ENCODE measurements at regions not wholly inside any gene's neighbourhood (a gene's known extent, or its start where the extent isn't known, plus 50 kb on each side); places are given as distances from the start of the nearest gene placed in this dataset.

- no peaks in the 10 kb centered on the region for H3K36me3 ChIP-seq (ENCODE audit: control insufficient read depth, insufficient read depth, low read length)
- Mint-ChIP-seq H3K4me1 (ENCODE audit: low read depth, unreplicated experiment) (no peaks in the 10 kb centered on the region), H3K27me3 (ENCODE audit: insufficient read depth, unreplicated experiment) (no peaks in the 10 kb centered on the region), H3K4me3 (ENCODE audit: unreplicated experiment) (no peak overlapping the region), H3K27ac (ENCODE audit: unreplicated experiment) (no peak overlapping the region), H3K36me3 (ENCODE audit: insufficient read depth, unreplicated experiment) (no peaks in the 10 kb centered on the region), H3K9me3 (ENCODE audit: unreplicated experiment) (no peaks in the 10 kb centered on the region)
- TF ChIP-seq, protein P1, sequence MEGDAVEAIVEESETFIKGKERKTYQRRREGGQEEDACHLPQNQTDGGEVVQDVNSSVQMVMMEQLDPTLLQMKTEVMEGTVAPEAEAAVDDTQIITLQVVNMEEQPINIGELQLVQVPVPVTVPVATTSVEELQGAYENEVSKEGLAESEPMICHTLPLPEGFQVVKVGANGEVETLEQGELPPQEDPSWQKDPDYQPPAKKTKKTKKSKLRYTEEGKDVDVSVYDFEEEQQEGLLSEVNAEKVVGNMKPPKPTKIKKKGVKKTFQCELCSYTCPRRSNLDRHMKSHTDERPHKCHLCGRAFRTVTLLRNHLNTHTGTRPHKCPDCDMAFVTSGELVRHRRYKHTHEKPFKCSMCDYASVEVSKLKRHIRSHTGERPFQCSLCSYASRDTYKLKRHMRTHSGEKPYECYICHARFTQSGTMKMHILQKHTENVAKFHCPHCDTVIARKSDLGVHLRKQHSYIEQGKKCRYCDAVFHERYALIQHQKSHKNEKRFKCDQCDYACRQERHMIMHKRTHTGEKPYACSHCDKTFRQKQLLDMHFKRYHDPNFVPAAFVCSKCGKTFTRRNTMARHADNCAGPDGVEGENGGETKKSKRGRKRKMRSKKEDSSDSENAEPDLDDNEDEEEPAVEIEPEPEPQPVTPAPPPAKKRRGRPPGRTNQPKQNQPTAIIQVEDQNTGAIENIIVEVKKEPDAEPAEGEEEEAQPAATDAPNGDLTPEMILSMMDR (IDR thresholded peaks at IDR 0.05; ENCODE audit: insufficient read depth in 1 of 2, low read depth in 1 of 2, low read length in 1 of 2, severe bottlenecking in 1 of 2, unreplicated experiment in 1 of 2), result no peak
- no peaks in the 10 kb centered on the region for H3K9me3 ChIP-seq
- ChIA-PET POLR2A (no interaction called here), CTCF (no interaction called here)
- DNase-seq, result no peak
- H3K4me3 ChIP-seq (ENCODE audit: low read depth, low read length), result no peak overlapping the region
- intact Hi-C loops (cut with micrococcal nuclease; ENCODE audit: unreplicated experiment), result no loop called here
- BruUV-seq (replicated peaks), result no TSS peak
- no peaks in the 10 kb centered on the region for H3K27me3 ChIP-seq (replicated peaks; ENCODE audit: control insufficient read depth, insufficient read depth, low read length)
- H3K4me1 ChIP-seq, result no peaks in the 10 kb centered on the region
Observed at GRCh38 chr9:24073666-24074065, 247.6 kb upstream of the ELAVL2 start.

DNA sequence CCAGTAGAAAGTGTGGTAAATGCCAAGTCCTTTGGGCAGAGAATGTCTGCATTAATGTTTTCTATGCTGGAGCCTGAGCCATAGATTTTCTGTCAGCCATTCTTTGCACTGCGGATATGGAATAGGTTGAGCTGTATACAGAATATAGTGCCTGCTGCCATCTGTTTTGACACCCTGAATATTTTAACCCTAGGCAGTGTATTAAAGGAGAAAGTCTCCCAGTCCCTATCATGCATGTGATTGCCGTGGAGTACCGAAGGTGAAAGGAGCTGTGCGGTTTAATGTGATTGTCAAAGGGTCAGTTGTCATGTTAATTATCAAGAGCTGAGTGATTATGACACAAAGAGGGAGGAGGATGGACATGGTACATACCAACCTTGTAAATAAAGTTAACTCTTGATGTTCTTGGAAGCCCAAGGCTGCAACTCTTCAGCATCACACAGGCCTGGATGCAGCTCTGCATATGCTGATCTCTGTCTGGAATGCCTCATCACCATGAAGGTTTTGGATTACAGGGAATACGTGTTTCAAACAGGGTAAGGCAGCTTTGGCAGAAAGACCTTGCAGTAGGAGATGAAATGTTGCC is 247.1 kb upstream of the ELAVL2 start:
- no peaks in the 10 kb centered on the region for H3K9me3 Mint-ChIP-seq (ENCODE audit: unreplicated experiment)
- BruUV-seq (replicated peaks), result no TSS peak
- no peak overlapping the region for H3K4me3 Mint-ChIP-seq (ENCODE audit: unreplicated experiment)
- TF ChIP-seq, protein P1 (IDR thresholded peaks at IDR 0.05; ENCODE audit: insufficient read depth in 1 of 2, low read depth in 1 of 2, low read length in 1 of 2, severe bottlenecking in 1 of 2, unreplicated experiment in 1 of 2), result no peak
- no peak overlapping the region for H3K27ac Mint-ChIP-seq (ENCODE audit: unreplicated experiment)
- DNase-seq, result no peak
- CTCF ChIA-PET, result no interaction called here
- Histone ChIP-seq H3K36me3 (ENCODE audit: control insufficient read depth, insufficient read depth, low read length) (no peaks in the 10 kb centered on the region), H3K4me3 (ENCODE audit: low read depth, low read length) (no peak overlapping the region), H3K9me3 (no peaks in the 10 kb centered on the region), H3K27me3 (replicated peaks; ENCODE audit: control insufficient read depth, insufficient read depth, low read length) (no peaks in the 10 kb centered on the region), H3K4me1 (no peaks in the 10 kb centered on the region)
- intact Hi-C loops (cut with micrococcal nuclease; ENCODE audit: unreplicated experiment), result no loop called here
- H3K4me1 Mint-ChIP-seq (ENCODE audit: low read depth, unreplicated experiment), result no peaks in the 10 kb centered on the region
- H3K27me3 Mint-ChIP-seq (ENCODE audit: insufficient read depth, unreplicated experiment), result no peaks in the 10 kb centered on the region
- POLR2A ChIA-PET, result no interaction called here
- no peaks in the 10 kb centered on the region for H3K36me3 Mint-ChIP-seq (ENCODE audit: insufficient read depth, unreplicated experiment)

GRCh38 chr9:24071716-24072115 is 245.7 kb upstream of the ELAVL2 start:
- no peaks in the 10 kb centered on the region for H3K9me3 Mint-ChIP-seq (ENCODE audit: unreplicated experiment)

More at GRCh38 chr9:24071716-24072115, 245.7 kb upstream of the ELAVL2 start:
- Mint-ChIP-seq H3K36me3 (ENCODE audit: insufficient read depth, unreplicated experiment) (no peaks in the 10 kb centered on the region), H3K4me3 (ENCODE audit: unreplicated experiment) (no peak overlapping the region), H3K4me1 (ENCODE audit: low read depth, unreplicated experiment) (no peaks in the 10 kb centered on the region), H3K27me3 (ENCODE audit: insufficient read depth, unreplicated experiment) (no peaks in the 10 kb centered on the region), H3K27ac (ENCODE audit: unreplicated experiment) (no peak overlapping the region)
- Histone ChIP-seq H3K27me3 (replicated peaks; ENCODE audit: control insufficient read depth, insufficient read depth, low read length) (no peaks in the 10 kb centered on the region), H3K36me3 (ENCODE audit: control insufficient read depth, insufficient read depth, low read length) (no peaks in the 10 kb centered on the region), H3K9me3 (no peaks in the 10 kb centered on the region), H3K4me3 (ENCODE audit: low read depth, low read length) (no peak overlapping the region), H3K4me1 (no peaks in the 10 kb centered on the region)
- intact Hi-C loops (cut with micrococcal nuclease; ENCODE audit: unreplicated experiment), result no loop called here
- ChIA-PET CTCF (no interaction called here), POLR2A (no interaction called here)
- TF ChIP-seq, protein P1 (IDR thresholded peaks at IDR 0.05; ENCODE audit: insufficient read depth in 1 of 2, low read depth in 1 of 2, low read length in 1 of 2, severe bottlenecking in 1 of 2, unreplicated experiment in 1 of 2), result no peak
- BruUV-seq (replicated peaks), result no TSS peak
- DNase-seq, result no peak

All from Caco-2 (cell line).